HG02798 (cell line): ENCODE measurements at regions not wholly inside any gene's neighbourhood (a gene's known extent, or its start where the extent isn't known, plus 50 kb on each side); places are given as distances from the start of the nearest gene placed in this dataset.

Source experiments
- ATAC-seq: cut with Tn5 transposase; IDR thresholded peaks from one replicate; pipeline ENCODE4 v1.9.1; 2021; ENCODE audit warnings: mild to moderate bottlenecking; ENCODE audit not compliant: unreplicated experiment, poor library complexity

GRCh38 chr13:73449252-73449651, 390.4 kb downstream of the KLF5 start:
- no peak for ATAC-seq

GRCh38 chr13:73440296-73440895, 381.6 kb downstream of the KLF5 start:
- no peak for ATAC-seq

GRCh38 chr13:73433890-73434289, 375.1 kb downstream of the KLF5 start:
- ATAC-seq, result no peak

- ATAC-seq, result no peak
Observed at GRCh38 chr13:73433458-73433857, 374.7 kb downstream of the KLF5 start.

GRCh38 chr13:73429701-73430100, 370.9 kb downstream of the KLF5 start:
- no peak for ATAC-seq

- ATAC-seq, result no peak
Observed at GRCh38 chr13:73428706-73429105, 369.9 kb downstream of the KLF5 start.

- ATAC-seq, result no peak
Observed at GRCh38 chr13:73428137-73428536, 369.3 kb downstream of the KLF5 start.

- ATAC-seq, result no peak
Observed at GRCh38 chr13:73422973-73423372, 364.2 kb downstream of the KLF5 start.

GRCh38 chr13:73421310-73421912, 362.6 kb downstream of the KLF5 start:
- ATAC-seq, result no peak

GRCh38 chr13:73419186-73419585, 360.4 kb downstream of the KLF5 start:
- no peak for ATAC-seq

- ATAC-seq, result peak; percentile 45
Observed at GRCh38 chr13:73417012-73417615, 358.3 kb downstream of the KLF5 start.

- ATAC-seq, result no peak
Observed at GRCh38 chr13:73416093-73416492, 357.3 kb downstream of the KLF5 start.

GRCh38 chr13:73413656-73414055, 354.9 kb downstream of the KLF5 start:
- no peak for ATAC-seq

GRCh38 chr13:73412933-73413332, 354.1 kb downstream of the KLF5 start:
- ATAC-seq, result no peak

GRCh38 chr13:73411067-73411809, 352.4 kb downstream of the KLF5 start:
- ATAC-seq, result no peak

- ATAC-seq, result no peak
Observed at GRCh38 chr13:73406454-73406853, 347.6 kb downstream of the KLF5 start.

GRCh38 chr13:73404581-73404980, 345.8 kb downstream of the KLF5 start:
- no peak for ATAC-seq

GRCh38 chr13:73403355-73404120, 344.7 kb downstream of the KLF5 start:
- ATAC-seq, result no peak

GRCh38 chr13:73401769-73402168, 343.0 kb downstream of the KLF5 start:
- ATAC-seq, result no peak

GRCh38 chr13:73399347-73400216, 340.8 kb downstream of the KLF5 start:
- no peak for ATAC-seq
